GM23338 (cell line): ENCODE measurements at regions not wholly inside any gene's neighbourhood (a gene's known extent, or its start where the extent isn't known, plus 50 kb on each side); places are given as distances from the start of the nearest gene placed in this dataset.

ENCODE experiments used
- CREB1 ChIP-seq: fragments of 250-450 bp; sonication (Bioruptor Pico); IDR thresholded peaks from 2 replicates; pipeline ENCODE4 v1.5.0; 2020; ENCODE audit warnings: low read depth, mild to moderate bottlenecking, moderate library complexity
- EZH2 ChIP-seq: fragments of 200-600 bp; sonication (generic); IDR thresholded peaks from one replicate; pipeline ENCODE4 v1.8.0; 2017; ENCODE audit warnings: antibody characterized with exemption, mild to moderate bottlenecking, low read depth; ENCODE audit not compliant: unreplicated experiment
- EZH2phosphoT487 ChIP-seq: fragments of 200-600 bp; sonication (generic); IDR thresholded peaks from one replicate; pipeline ENCODE4 v1.8.1; 2018; ENCODE audit warnings: antibody characterized with exemption; ENCODE audit not compliant: unreplicated experiment
- JUNB ChIP-seq: IDR thresholded peaks from one replicate; pipeline ENCODE4 v1.6.1; 2016; ENCODE audit warnings: antibody characterized with exemption; ENCODE audit not compliant: unreplicated experiment
- NANOG ChIP-seq: IDR thresholded peaks from 2 replicates; pipeline ENCODE4 v1.6.1; 2016; ENCODE audit warnings: antibody characterized with exemption, borderline replicate concordance
- POLR2AphosphoS5 ChIP-seq: IDR thresholded peaks from 2 replicates; pipeline ENCODE4 v1.6.1; 2016; ENCODE audit warnings: antibody characterized with exemption, low read depth
- REST ChIP-seq: IDR thresholded peaks from one replicate; pipeline ENCODE4 v1.6.1; 2018; ENCODE audit warnings: antibody characterized with exemption; ENCODE audit not compliant: unreplicated experiment
- STAT1 ChIP-seq: IDR thresholded peaks from one replicate; pipeline ENCODE4 v1.6.1; 2016; ENCODE audit warnings: antibody characterized with exemption; ENCODE audit not compliant: unreplicated experiment
- ZNF331 ChIP-seq: fragments of 250-450 bp; sonication (Bioruptor Pico); IDR thresholded peaks from 2 replicates; pipeline ENCODE4 v1.5.0; 2020; ENCODE audit warnings: low read depth, mild to moderate bottlenecking, moderate library complexity
- TF ChIP-seq, protein P1 (sequence below), 2 experiments: fragments of 200-600 bp in 1 of 2; sonication (generic) in 1 of 2; conservative IDR thresholded peaks; 2 replicates each; pipeline versions ENCODE4 v1.5.1 to v1.6.1; 2016 to 2017; ENCODE audit warnings: antibody characterized with exemption in 2 of 2, low read depth in 2 of 2, mild to moderate bottlenecking in 2 of 2, moderate library complexity in 1 of 2
- TF ChIP-seq, protein P2 (sequence below): IDR thresholded peaks from 2 replicates; pipeline ENCODE4 v1.6.1; 2016; ENCODE audit warnings: antibody characterized with exemption

- TF ChIP-seq POLR2AphosphoS5: no peak
- TF ChIP-seq, protein P1, sequence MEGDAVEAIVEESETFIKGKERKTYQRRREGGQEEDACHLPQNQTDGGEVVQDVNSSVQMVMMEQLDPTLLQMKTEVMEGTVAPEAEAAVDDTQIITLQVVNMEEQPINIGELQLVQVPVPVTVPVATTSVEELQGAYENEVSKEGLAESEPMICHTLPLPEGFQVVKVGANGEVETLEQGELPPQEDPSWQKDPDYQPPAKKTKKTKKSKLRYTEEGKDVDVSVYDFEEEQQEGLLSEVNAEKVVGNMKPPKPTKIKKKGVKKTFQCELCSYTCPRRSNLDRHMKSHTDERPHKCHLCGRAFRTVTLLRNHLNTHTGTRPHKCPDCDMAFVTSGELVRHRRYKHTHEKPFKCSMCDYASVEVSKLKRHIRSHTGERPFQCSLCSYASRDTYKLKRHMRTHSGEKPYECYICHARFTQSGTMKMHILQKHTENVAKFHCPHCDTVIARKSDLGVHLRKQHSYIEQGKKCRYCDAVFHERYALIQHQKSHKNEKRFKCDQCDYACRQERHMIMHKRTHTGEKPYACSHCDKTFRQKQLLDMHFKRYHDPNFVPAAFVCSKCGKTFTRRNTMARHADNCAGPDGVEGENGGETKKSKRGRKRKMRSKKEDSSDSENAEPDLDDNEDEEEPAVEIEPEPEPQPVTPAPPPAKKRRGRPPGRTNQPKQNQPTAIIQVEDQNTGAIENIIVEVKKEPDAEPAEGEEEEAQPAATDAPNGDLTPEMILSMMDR (conservative IDR thresholded peaks at IDR 0.05; ENCODE audit: low read depth in 2 of 2): no peak
- no peak for TF ChIP-seq REST
- no peak for TF ChIP-seq EZH2
- TF ChIP-seq EZH2phosphoT487: no peak
- no peak for TF ChIP-seq CREB1 (CRISPR knock-in tag)
- TF ChIP-seq STAT1: no peak
- no peak for TF ChIP-seq JUNB
- TF ChIP-seq, protein P2, sequence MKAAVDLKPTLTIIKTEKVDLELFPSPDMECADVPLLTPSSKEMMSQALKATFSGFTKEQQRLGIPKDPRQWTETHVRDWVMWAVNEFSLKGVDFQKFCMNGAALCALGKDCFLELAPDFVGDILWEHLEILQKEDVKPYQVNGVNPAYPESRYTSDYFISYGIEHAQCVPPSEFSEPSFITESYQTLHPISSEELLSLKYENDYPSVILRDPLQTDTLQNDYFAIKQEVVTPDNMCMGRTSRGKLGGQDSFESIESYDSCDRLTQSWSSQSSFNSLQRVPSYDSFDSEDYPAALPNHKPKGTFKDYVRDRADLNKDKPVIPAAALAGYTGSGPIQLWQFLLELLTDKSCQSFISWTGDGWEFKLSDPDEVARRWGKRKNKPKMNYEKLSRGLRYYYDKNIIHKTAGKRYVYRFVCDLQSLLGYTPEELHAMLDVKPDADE: no peak
- no peak for TF ChIP-seq ZNF331 (CRISPR knock-in tag)
- TF ChIP-seq NANOG: no peak
These were observed 1585.3 kb upstream of the TENM3 start for GRCh38 chr4:180657881-180658280.
